HT-29 (cell line): ENCODE measurements at regions not wholly inside any gene's neighbourhood (a gene's known extent, or its start where the extent isn't known, plus 50 kb on each side); places are given as distances from the start of the nearest gene placed in this dataset.

Source experiments
- DNase-seq: peaks from one replicate; pipeline ENCODE4 v3.0.0-alpha.2; 2015; ENCODE audit warnings: low spot score

DNA sequence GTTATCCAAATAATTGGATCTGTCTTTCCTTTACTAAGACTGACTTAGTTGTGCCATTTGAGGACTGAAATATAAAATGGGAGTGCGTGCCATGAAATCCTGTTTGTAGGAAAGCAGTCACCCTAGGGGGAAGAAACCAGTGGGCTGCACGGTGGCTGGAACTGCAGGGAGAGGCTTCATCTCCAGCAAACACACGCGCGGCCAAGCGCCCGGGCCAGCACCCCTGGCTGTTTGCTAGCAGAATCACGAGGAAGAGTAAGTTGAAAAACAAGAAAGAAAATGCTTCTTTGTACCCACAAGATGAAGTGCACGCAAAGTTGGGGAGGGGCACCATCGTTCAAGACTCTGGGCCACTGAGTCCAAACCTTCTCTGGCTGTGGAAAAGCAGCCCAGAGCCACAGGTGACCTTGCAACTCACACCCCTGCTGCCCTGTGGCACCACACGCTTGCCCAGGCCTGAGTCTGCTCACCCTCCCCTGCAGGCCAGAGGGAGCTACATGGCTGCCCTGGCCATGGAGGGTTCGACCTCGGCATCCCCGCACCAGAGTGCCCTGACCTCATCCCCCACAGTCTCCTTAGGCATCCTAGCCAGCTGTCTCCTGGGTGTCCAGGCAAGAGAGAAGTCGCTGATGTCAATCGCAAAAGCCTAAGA, 55.2 kb downstream of the IRX2 start:
- DNase-seq: no peak

GRCh38 chr5:2695200-2695891, 56.1 kb downstream of the IRX2 start:
- DNase-seq: peak; percentile 77

GRCh38 chr5:2691530-2691929, 59.9 kb downstream of the IRX2 start:
- DNase-seq: no peak

DNA sequence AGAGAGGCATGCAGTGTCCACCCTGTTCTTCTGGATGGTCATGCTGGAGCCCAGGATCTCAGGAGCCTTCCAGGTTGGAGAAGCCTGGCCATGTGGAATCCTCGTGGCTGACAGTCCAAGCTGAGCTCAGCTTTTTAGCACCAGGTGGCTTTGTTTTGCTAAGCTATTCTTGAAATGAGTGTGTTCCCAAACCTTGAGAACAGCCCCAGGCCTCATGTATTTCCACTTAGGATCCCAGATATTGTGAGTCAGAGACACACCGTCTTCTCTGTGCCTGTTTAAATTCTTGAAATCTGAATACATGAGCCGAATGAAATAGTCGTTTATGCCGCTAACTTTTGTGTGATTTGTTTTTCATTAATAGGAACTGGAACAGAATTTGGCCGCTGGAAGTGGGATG, 61.2 kb downstream of the IRX2 start:
- no peak for DNase-seq

DNA sequence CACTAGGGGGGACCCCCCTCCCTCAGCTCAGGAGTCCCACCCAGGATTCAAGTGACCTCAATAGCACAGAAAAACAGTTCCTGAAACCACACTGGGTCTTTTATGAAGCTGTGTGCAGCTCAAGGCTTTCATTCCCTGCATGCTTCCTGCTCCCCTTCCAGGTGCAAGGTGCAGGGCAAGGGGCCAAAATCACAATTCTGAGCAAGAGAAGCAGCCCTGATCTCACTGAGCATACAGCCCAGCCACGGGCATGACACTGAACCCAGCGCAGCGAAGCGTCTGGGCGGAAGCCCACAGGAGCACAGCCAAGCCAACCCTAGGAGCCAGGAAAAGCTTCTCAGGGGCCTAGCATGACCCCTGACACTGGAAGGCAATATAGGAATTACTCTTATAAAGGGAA, 62.9 kb downstream of the IRX2 start:
- DNase-seq: no peak

- DNase-seq: no peak
Measured at GRCh38 chr5:2687746-2688145, 63.7 kb downstream of the IRX2 start.

GRCh38 chr5:2686321-2687124, 65.0 kb downstream of the IRX2 start:
- no peak for DNase-seq

GRCh38 chr5:2685651-2686272, 65.7 kb downstream of the IRX2 start:
- DNase-seq: peak; percentile 13

DNA sequence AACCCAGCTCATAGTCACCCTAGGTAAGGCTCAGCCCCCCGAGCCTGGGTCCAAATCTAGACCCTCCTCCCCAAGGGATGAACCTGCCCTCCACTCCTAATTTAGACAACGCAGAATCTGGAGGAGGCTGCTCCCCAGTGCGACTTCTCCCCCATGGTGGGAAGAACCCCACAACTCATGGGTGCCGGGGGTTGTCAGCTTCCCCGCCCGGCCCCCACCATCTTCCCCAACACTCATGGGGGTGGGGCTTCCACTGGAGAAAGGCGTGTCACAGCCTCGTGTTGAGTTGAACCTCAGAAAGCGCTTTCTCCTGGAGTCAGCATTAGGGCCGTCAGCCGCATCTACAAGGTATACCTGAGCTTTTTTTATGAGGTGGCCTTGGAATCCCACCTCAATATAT, 66.9 kb downstream of the IRX2 start:
- no peak for DNase-seq

DNA sequence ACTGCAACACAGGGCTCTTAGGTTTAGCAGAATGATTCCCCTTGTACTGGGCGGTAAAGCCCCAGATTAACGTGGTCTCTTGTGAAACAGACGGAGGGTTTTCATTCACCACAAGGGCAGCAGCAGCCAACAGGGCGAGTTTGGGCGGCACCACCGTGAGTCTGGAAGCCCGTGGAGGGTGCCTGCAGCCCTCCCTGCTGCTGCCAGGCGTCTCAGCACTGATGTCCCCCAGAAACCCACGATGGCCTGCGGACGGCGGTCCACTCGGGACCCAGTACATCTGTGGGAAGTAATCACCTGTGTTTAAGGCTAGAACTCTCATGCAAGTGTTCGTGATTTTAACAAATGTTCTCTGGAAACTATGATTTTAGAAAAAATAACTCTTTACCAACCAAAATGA, 67.8 kb downstream of the IRX2 start:
- no peak for DNase-seq

DNA sequence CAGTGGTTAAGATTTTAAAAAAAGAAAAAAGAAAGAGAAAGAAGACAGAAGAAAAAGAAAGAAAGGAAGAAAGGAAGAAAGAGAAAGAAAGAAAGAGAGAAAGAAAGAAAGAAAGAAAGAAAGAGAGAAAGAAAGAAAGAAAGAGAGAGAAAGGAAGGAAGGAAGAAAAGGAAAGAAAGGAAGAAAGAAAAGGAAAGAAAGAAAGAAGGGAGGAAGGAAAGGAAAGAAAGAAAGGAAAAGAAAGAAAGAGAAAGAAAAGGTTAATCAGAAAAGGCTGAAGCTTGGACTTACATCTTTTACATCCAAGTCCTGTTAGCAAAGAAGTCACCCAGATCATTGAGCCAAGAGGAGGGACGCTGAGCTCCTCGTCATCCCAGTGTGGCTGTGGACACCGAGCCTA, 70.0 kb downstream of the IRX2 start:
- DNase-seq: no peak

DNA sequence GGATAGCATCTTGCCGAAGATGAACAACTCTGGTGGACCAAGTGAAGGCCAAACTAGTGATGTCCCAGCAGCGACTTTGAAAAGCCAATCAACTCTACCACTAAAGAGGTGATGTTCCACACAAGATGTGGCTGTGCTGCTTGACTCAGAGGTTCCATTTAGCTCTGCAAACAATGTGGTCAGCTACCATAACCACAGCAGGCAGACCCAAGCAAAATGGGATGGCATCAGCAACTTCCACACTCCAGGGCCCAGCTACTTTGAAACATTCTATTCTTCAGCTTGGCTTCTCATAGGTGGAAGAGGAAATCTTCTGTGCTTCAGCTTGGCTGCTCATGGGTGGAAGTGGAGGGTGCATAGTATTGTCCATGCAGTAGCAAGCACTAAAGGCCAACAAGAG, 70.5 kb downstream of the IRX2 start:
- no peak for DNase-seq

DNA sequence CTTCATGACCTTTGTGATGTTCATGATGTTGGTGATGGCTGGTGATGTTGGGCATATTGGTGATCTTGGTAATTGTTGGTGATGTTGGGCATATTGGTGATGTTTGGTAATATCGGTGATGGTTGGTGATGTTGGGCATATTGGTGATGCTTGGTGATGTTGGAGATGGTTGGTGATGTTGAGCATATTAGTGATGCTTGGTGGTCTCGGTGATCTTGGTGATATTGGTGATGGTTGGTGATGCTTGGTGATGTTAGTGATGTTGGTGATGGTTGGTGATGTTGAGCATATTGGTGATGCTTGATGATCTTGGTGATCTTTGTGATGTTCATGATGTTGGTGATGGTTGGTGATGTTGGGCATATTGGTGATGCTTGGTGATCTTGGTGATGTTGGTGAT, 73.8 kb downstream of the IRX2 start:
- DNase-seq: no peak

DNA sequence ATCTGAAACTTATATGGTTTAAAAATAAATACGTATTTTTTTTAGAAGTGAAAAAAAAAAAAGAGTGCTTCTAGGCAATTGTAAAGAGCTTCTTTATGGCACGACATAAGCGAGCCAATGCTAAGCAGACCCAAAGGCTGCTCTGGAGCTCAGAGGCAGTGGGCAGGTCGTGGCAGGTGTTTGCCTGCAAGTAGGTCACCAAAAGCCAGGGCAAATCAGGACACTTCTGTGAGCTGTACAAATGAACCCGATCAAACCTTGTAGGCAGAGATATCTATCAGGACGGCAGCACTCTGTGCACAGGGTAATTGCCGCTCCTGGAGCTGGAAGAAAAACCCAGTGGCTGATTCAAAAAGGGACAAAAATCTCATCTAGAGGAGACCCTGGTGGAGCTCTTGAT, 75.9 kb downstream of the IRX2 start:
- no peak for DNase-seq

GRCh38 chr5:2674456-2674855, 77.0 kb downstream of the IRX2 start:
- DNase-seq: no peak

DNA sequence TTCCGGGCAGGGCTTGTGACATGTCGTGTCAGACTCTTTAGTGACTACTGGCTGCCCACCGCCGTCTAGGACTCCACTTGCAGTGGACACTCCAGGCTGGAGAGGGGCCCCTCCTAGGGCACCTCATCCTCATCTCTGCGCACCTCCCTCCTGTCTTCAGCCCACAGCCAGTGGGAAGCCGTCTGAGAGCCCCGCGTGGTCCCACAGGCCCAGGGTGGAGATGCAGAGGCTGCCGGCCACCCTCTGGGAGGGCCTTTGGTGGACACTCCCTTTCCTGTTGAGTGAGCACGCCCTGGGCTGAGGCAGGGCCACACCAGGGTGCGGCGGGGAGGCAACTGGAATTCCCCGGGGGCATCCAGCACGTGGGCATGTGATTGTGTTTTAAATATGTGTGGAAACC, 80.5 kb downstream of the IRX2 start:
- no peak for DNase-seq

GRCh38 chr5:2669913-2670312, 81.6 kb downstream of the IRX2 start:
- no peak for DNase-seq

DNA sequence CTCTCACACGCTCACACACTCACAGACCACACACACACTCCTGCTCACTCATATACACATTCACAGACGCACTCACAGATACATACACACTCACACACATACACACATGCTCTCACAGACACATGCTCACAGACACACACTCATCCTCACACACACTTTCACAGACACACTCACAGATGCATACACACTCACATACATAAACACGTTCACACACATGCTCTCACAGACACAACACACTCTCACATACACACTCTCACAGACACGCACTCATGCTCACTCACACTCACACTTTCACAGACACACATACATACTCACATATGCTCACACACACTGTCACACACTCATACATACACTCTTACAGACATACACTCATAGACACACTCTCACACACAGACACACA, 82.2 kb downstream of the IRX2 start:
- no peak for DNase-seq

DNA sequence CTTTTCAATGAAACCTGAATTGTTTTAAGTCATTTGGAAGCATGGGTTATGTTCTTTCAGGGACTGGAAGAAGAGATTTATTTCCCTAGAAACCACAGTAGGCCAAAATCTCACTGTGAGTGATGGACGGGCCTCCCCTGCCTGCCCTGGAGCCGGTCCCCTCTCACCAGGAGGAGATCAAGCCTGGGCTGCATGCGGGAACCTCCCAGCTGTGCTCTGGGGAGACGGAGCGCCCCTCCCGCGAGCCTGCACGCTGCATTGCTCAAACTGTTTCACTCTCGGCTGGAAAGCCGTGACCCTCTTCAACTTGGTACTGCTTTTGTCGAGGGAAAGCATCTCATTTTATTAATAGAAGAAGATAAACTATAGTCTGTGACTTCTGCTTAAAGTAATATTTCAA, 85.4 kb downstream of the IRX2 start:
- DNase-seq: no peak

GRCh38 chr5:2663489-2663888, 88.0 kb downstream of the IRX2 start:
- no peak for DNase-seq

- no peak for DNase-seq
Measured at GRCh38 chr5:2660315-2660714, 91.2 kb downstream of the IRX2 start.

GRCh38 chr5:2658881-2659470, 92.5 kb downstream of the IRX2 start:
- no peak for DNase-seq
